Endothelial cell of umbilical vein (primary cell): ENCODE measurements at regions not wholly inside any gene's neighbourhood (a gene's known extent, or its start where the extent isn't known, plus 50 kb on each side); places are given as distances from the start of the nearest gene placed in this dataset.

ENCODE experiments used
- EZH2 ChIP-seq: IDR thresholded peaks from 2 replicates; pipeline ENCODE4 v1.6.1; 2012; ENCODE audit warnings: borderline replicate concordance, low read depth, mild to moderate bottlenecking, moderate library complexity, low read length, inconsistent platforms; ENCODE audit not compliant: severe bottlenecking
- POLR2A ChIP-seq: IDR thresholded peaks from 2 replicates; pipeline ENCODE4 v1.6.1; 2012; ENCODE audit warnings: low read depth, mild to moderate bottlenecking, control low read depth, low read length

DNA sequence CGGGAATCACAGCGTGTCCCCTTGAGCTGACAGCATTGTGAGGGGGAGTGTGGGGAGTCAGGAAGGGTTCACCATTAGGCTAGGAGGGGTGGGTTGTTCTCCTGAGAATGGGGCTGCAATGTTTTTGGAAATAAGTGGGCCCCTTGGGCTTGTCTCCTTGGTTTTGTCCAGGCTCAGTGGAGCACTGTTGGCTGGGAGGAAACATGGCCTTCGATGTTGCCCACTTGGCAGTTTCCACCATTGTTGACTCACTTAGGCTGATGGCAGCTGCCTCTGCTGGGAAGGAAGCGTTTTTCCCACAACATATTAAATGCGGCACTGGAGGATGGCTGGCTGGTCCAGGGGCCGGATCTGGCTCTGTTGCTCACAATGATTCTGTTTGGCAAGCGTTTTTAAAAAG, 512.1 kb downstream of the QKI start:
- no peak for TF ChIP-seq POLR2A
- TF ChIP-seq EZH2 = no peak
